KMS-11 (cell line): ENCODE measurements at regions not wholly inside any gene's neighbourhood (a gene's known extent, or its start where the extent isn't known, plus 50 kb on each side); places are given as distances from the start of the nearest gene placed in this dataset.
A peak's percentile ranks its signal among the peaks of the same experiment; 100 is the strongest.
"Not testable (repeated sequence)": the region's sequence is repeated elsewhere in the genome, so short reads cannot be mapped to it uniquely, and the experiment has no call there.

Experiments used
- H2AFZ ChIP-seq: fragments of 200-600 bp; sonication (generic); 2 replicates; pipeline ENCODE4 v1.6.1; 2016; ENCODE audit warnings: antibody characterized with exemption, mixed run types, low read depth
- H3K27ac ChIP-seq: fragments of 200-600 bp; sonication (generic); 2 replicates; pipeline ENCODE4 v1.6.1; 2016; ENCODE audit warnings: mild to moderate bottlenecking, mixed run types
- H3K27me3 ChIP-seq: fragments of 200-600 bp; sonication (generic); 2 replicates; pipeline ENCODE4 v1.6.1; 2017; ENCODE audit warnings: mild to moderate bottlenecking, low read depth, mixed run types, moderate library complexity; ENCODE audit not compliant: insufficient read depth
- H3K36me3 ChIP-seq: fragments of 200-600 bp; sonication (generic); 2 replicates; pipeline ENCODE4 v1.6.1; 2017; ENCODE audit warnings: mild to moderate bottlenecking, mixed run types; ENCODE audit not compliant: insufficient read depth
- H3K4me1 ChIP-seq: fragments of 200-600 bp; sonication (generic); 2 replicates; pipeline ENCODE4 v1.6.1; 2016; ENCODE audit warnings: mild to moderate bottlenecking, low read depth, mixed run types; ENCODE audit not compliant: poor library complexity, severe bottlenecking
- H3K4me2 ChIP-seq: fragments of 200-600 bp; sonication (generic); 2 replicates; pipeline ENCODE4 v1.7.0; 2016; ENCODE audit warnings: mild to moderate bottlenecking, mixed run types
- H3K4me3 ChIP-seq: fragments of 200-600 bp; sonication (generic); IDR thresholded peaks from 2 replicates; pipeline ENCODE4 v1.6.1; 2017; ENCODE audit warnings: low read depth, low read length, mixed read lengths; ENCODE audit not compliant: insufficient read depth
- H3K79me2 ChIP-seq: fragments of 200-600 bp; sonication (generic); 2 replicates; pipeline ENCODE4 v1.6.1; 2016; ENCODE audit warnings: low read depth, mixed run types; ENCODE audit not compliant: insufficient read depth
- H3K9ac ChIP-seq: fragments of 200-600 bp; sonication (generic); 2 replicates; pipeline ENCODE4 v1.6.1; 2016; ENCODE audit warnings: mild to moderate bottlenecking, mixed run types
- H4K20me1 ChIP-seq: fragments of 200-600 bp; sonication (generic); 2 replicates; pipeline ENCODE4 v1.6.1; 2016; ENCODE audit warnings: mild to moderate bottlenecking, mixed run types; ENCODE audit not compliant: insufficient read depth
- TF ChIP-seq, protein P1 (sequence below): fragments of 200-600 bp; sonication (generic); conservative IDR thresholded peaks from 2 replicates; pipeline ENCODE4 v1.6.1; 2017; ENCODE audit warnings: low read depth, mild to moderate bottlenecking, antibody characterized with exemption, low read length, moderate library complexity, mixed read lengths

DNA sequence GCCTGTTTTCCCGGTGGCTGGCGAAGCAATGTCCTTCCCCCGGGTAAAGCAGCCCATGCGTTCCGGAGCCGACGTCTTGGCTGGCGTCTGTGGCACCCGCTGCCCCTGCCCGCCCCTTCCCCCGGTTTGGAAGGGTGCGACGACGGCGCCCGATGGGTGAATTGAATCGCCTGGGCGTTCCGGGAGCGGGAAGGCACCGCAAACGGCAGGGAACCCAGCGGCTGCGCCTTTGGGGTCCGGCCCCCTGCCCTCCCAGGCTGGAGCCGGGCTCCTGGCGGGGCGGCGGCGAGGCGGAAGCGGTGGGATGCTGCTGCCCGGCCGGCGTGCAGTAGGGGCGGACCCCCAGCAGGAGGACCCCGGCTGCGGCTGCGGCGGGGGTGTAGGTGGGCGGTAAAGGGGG is 123.6 kb upstream of the RHOU start:
- H3K36me3 ChIP-seq, H3K4me3 ChIP-seq, H3K27ac ChIP-seq, H2AFZ ChIP-seq, H4K20me1 ChIP-seq, H3K9ac ChIP-seq, H3K4me1 ChIP-seq, H3K79me2 ChIP-seq, H3K4me2 ChIP-seq, H3K27me3 ChIP-seq: not testable (repeated sequence)

DNA sequence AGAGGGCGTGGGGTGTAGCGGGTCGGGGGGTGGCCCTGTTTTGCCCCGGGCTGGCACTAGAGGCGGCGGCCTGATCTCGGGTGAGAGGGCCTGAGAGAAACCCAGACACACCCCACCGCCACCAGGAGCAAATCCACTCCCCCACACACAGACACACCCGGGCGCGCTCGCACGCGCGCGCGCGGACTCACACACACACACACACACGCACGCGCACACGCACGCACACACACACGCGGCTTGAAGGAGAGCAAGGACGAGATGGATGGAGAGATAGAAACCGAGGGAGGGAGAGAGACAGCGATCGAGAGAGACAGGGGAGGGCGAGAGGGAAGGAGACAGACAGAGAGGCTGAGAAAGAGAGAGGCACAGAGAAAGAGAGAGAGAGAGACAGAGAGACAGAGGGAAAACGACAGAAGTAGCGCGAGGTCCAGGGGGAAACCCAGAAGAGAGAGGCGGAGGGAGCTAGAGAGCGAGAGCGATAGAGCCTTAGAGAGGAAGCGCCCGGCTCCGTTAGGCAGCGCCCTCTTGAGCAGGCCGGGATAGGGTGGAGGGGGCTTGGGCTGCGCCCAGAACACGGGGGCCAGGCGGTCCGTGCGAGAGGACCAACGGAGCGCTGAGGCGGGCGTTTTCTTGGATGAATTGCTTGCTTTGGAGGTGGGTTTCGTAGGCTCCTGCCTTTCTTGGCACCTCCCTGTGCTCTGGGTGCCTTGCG is 113.1 kb upstream of the RHOU start:
- H2AFZ ChIP-seq, H3K27me3 ChIP-seq, H3K4me2 ChIP-seq, H3K27ac ChIP-seq, H3K79me2 ChIP-seq, H3K4me1 ChIP-seq, H3K4me3 ChIP-seq, H4K20me1 ChIP-seq, H3K36me3 ChIP-seq, H3K9ac ChIP-seq: not testable (repeated sequence)

DNA sequence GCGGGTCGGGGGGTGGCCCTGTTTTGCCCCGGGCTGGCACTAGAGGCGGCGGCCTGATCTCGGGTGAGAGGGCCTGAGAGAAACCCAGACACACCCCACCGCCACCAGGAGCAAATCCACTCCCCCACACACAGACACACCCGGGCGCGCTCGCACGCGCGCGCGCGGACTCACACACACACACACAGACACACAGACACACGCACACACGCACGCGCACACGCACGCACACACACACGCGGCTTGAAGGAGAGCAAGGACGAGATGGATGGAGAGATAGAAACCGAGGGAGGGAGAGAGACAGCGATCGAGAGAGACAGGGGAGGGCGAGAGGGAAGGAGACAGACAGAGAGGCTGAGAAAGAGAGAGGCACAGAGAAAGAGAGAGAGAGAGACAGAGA is 108.8 kb upstream of the RHOU start:
- H3K9ac ChIP-seq, H3K36me3 ChIP-seq, H3K79me2 ChIP-seq, H4K20me1 ChIP-seq, H3K4me3 ChIP-seq, H3K27ac ChIP-seq, H2AFZ ChIP-seq, H3K4me1 ChIP-seq, H3K4me2 ChIP-seq, H3K27me3 ChIP-seq: not testable (repeated sequence)

DNA sequence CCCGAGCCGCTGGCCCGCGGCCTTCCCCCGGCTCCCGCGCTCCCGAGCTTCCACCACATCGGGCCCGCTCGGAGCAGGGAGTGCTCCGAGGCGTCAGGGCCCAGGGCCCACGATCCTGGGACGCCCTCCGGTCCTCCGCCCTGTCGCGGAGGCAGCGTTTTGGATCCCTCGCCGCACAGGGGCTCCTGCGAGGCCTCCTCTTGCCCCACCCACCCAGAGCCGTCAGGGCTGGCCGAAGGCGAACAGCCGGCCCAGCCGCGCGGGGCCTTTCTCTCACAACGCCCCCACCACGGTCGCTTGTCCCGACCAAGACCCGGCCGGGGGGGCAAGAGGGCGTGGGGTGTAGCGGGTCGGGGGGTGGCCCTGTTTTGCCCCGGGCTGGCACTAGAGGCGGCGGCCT is 102.4 kb upstream of the RHOU start:
- H3K79me2 ChIP-seq, H3K27me3 ChIP-seq, H3K4me1 ChIP-seq, H3K9ac ChIP-seq, H3K27ac ChIP-seq, H3K4me3 ChIP-seq, H4K20me1 ChIP-seq, H2AFZ ChIP-seq, H3K4me2 ChIP-seq, H3K36me3 ChIP-seq: not testable (repeated sequence)

DNA sequence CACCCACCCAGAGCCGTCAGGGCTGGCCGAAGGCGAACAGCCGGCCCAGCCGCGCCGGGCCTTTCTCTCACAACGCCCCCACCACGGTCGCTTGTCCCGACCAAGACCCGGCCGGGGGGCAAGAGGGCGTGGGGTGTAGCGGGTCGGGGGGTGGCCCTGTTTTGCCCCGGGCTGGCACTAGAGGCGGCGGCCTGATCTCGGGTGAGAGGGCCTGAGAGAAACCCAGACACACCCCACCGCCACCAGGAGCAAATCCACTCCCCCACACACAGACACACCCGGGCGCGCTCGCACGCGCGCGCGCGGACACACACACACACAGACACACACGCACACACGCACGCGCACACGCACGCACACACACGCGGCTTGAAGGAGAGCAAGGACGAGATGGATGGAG is 100.0 kb upstream of the RHOU start:
- not testable (repeated sequence) for H3K27ac ChIP-seq, H3K79me2 ChIP-seq, H3K4me1 ChIP-seq, H3K9ac ChIP-seq, H2AFZ ChIP-seq, H3K36me3 ChIP-seq, H3K4me2 ChIP-seq, H3K4me3 ChIP-seq, H3K27me3 ChIP-seq, H4K20me1 ChIP-seq

DNA sequence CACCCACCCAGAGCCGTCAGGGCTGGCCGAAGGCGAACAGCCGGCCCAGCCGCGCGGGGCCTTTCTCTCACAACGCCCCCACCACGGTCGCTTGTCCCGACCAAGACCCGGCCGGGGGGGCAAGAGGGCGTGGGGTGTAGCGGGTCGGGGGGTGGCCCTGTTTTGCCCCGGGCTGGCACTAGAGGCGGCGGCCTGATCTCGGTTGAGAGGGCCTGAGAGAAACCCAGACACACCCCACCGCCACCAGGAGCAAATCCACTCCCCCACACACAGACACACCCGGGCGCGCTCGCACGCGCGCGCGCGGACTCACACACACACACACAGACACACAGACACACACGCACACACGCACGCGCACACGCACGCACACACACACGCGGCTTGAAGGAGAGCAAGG is 97.8 kb upstream of the RHOU start:
- H2AFZ ChIP-seq: peak overlapping the region; percentile 57; the same call in 1 of the 2 replicates
- H4K20me1 ChIP-seq, H3K9ac ChIP-seq, H3K36me3 ChIP-seq, H3K27me3 ChIP-seq, H3K4me1 ChIP-seq, H3K4me2 ChIP-seq, H3K79me2 ChIP-seq, H3K4me3 ChIP-seq, H3K27ac ChIP-seq: not testable (repeated sequence)

DNA sequence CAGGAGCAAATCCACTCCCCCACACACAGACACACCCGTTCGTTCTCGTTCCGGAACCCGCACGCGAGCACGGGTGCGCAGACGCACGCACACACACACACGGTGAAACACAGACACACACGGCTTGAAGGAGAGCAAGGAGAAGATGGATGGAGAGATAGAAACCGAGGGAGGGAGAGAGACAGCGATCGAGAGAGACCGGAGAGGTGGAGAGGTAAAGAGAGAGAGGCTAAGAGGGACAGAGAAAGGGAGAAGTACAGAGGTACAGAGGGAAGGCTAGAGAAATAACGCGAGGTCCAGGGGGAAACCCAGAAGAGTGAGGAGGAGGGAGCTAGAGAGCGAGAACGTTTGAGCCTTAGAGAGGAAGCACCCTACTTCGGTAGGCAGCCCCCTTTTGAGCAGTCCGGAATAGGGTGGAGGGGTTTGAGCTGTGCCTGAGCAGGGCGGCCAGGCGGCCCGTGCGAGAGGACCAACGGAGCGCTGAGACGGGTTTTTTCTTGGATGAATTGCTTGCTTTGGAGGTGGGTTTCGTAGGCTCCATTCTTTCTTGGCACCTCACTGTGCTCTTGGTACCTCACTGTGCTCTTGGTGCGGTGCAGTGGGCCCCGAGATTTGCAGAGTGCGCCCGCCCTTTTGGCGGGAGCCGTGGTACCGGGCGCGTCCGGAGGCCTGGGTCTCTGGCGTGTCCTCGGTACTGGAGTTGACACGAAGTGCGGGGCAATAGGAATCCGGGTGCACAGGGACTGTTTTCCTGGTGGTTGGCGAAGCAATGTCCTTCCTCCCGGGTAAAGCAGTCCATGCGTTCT is 88.4 kb upstream of the RHOU start:
- H3K9ac ChIP-seq: peak overlapping the region; percentile 57; the same call in 1 of the 2 replicates
- TF ChIP-seq, protein P1, sequence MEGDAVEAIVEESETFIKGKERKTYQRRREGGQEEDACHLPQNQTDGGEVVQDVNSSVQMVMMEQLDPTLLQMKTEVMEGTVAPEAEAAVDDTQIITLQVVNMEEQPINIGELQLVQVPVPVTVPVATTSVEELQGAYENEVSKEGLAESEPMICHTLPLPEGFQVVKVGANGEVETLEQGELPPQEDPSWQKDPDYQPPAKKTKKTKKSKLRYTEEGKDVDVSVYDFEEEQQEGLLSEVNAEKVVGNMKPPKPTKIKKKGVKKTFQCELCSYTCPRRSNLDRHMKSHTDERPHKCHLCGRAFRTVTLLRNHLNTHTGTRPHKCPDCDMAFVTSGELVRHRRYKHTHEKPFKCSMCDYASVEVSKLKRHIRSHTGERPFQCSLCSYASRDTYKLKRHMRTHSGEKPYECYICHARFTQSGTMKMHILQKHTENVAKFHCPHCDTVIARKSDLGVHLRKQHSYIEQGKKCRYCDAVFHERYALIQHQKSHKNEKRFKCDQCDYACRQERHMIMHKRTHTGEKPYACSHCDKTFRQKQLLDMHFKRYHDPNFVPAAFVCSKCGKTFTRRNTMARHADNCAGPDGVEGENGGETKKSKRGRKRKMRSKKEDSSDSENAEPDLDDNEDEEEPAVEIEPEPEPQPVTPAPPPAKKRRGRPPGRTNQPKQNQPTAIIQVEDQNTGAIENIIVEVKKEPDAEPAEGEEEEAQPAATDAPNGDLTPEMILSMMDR: no peak
- H3K79me2 ChIP-seq: peaks cover 18% of the 10 kb centered on the region; the same call in 1 of the 2 replicates
- H3K36me3 ChIP-seq: no peaks in the 10 kb centered on the region
- peak overlapping the region; percentile 96 for H3K4me2 ChIP-seq
- H2AFZ ChIP-seq: peak overlapping the region; percentile 90
- H4K20me1 ChIP-seq: no peaks in the 10 kb centered on the region
- peak overlapping the region; percentile 59 for H3K27ac ChIP-seq
- peaks cover 18% of the 10 kb centered on the region for H3K4me1 ChIP-seq
- H3K4me3 ChIP-seq: no peak overlapping the region
- no peaks in the 10 kb centered on the region for H3K27me3 ChIP-seq
